Subcutaneous abdominal adipose tissue (tissue), 5 donors: ENCODE measurements at regions not wholly inside any gene's neighbourhood (a gene's known extent, or its start where the extent isn't known, plus 50 kb on each side); places are given as distances from the start of the nearest gene placed in this dataset.
A peak's percentile ranks its signal among the peaks of the same experiment; 100 is the strongest.
"Not testable (repeated sequence)": the region's sequence is repeated elsewhere in the genome, so short reads cannot be mapped to it uniquely, and the experiment has no call there.

Experiments
- H3K27ac ChIP-seq: one replicate; pipeline ENCODE4 v1.7.0; 2013; ENCODE audit warnings: low read depth, mild to moderate bottlenecking, inconsistent platforms, low read length, moderate library complexity
- H3K27me3 ChIP-seq, 5 donors: one replicate each; pipeline ENCODE4 v1.7.0; 2013; ENCODE audit warnings: low read length in 5 of 5, inconsistent platforms in 1 of 5; ENCODE audit not compliant: control insufficient read depth in 5 of 5, insufficient read depth in 4 of 5
- H3K36me3 ChIP-seq, 5 donors: one replicate each; pipeline ENCODE4 v1.7.0; 2013; ENCODE audit warnings: low read length in 5 of 5; ENCODE audit not compliant: control insufficient read depth in 5 of 5, insufficient read depth in 5 of 5
- H3K4me1 ChIP-seq, 5 donors: one replicate each; pipeline ENCODE4 v1.7.0; 2013; ENCODE audit warnings: low read length in 5 of 5, mild to moderate bottlenecking in 3 of 5, moderate library complexity in 1 of 5; ENCODE audit not compliant: control insufficient read depth in 5 of 5, insufficient read depth in 5 of 5
- H3K4me3 ChIP-seq, 5 donors: one replicate each; pipeline ENCODE4 v1.7.0; 2013; ENCODE audit warnings: low read length in 5 of 5, low read depth in 1 of 5
- H3K9ac ChIP-seq, 5 donors: one replicate each; pipeline ENCODE4 v1.7.0; 2013; ENCODE audit warnings: low read length in 5 of 5, mild to moderate bottlenecking in 4 of 5, moderate library complexity in 3 of 5
- H3K9me3 ChIP-seq, 5 donors: one replicate each; pipeline ENCODE4 v1.7.0; 2013; ENCODE audit warnings: low read length in 5 of 5; ENCODE audit not compliant: control insufficient read depth in 5 of 5
- donor health status: healthy.
- donor health status: healthy.
- donor health status: healthy.
- donor health status: healthy.
- donor health status: healthy.

DNA sequence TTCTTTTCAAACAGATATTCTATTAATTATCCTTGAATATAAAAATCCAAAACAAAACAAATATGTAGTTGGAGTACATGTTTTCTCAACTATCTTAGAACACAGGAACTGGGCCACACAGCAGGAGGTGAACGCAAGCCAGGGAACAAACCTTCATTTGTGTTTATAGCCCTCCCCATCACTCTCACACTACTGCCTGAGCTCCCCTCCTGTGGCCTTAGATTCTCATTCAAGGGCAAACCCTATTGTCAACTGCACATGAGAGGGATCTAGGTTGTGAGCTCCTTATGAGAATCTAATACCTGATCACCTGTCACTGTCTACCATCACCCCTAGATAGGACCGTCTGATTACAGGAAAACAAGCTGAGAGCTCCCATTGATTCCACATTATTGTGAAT is 427.1 kb upstream of the PRR20A start:
- H3K36me3 ChIP-seq: no peaks in the 10 kb centered on the region
- no peaks in the 10 kb centered on the region for H3K4me1 ChIP-seq
- H3K27ac ChIP-seq: no peak overlapping the region
- no peaks in the 10 kb centered on the region for H3K27me3 ChIP-seq
- H3K9me3 ChIP-seq: no peaks in the 10 kb centered on the region
- no peak overlapping the region for H3K9ac ChIP-seq
- H3K4me3 ChIP-seq: no peak overlapping the region

DNA sequence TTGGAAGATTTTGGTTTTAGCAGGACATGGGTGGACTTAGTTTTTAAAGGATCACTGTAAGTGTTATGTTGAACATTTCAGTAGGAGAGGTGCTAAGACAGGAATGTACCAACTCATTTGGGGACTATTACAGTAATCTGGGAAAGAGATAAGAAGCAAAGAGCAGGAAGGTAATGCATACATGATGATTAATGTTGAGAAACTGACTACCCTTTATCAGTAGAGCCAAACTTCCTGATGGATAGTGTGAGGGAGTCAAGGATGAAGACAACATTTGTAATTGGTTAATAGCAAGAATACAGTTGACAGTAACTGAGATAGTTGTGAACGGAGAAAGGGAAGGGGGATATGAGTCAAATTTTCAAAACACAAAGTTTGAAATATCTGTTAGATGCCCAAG is 421.9 kb upstream of the PRR20A start:
- no peaks in the 10 kb centered on the region for H3K27me3 ChIP-seq
- H3K9ac ChIP-seq: no peak overlapping the region
- H3K36me3 ChIP-seq: no peaks in the 10 kb centered on the region
- no peak overlapping the region for H3K4me3 ChIP-seq
- H3K4me1 ChIP-seq: no peaks in the 10 kb centered on the region
- H3K27ac ChIP-seq: no peak overlapping the region
- no peaks in the 10 kb centered on the region for H3K9me3 ChIP-seq

DNA sequence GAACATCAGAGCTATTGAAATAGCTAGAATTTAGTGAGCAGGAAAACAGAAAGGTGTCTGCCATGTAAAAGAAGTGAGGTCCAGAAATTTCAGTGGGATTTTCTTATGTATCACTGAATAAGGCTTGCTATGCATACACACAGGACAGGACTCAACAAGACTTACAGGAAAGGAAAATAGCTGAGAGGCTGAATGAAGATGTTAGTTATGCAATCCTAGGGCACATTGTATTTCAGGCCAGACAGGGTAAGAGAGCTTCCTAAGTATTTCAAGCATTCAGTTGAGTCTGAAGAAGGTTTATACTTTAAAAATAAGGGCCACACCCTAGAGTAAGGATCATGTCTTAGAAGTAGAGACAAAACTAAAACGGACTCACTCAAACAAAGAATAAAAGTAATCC is 419.9 kb upstream of the PRR20A start:
- H3K27me3 ChIP-seq: no peaks in the 10 kb centered on the region
- no peak overlapping the region for H3K27ac ChIP-seq
- no peaks in the 10 kb centered on the region for H3K9me3 ChIP-seq
- no peaks in the 10 kb centered on the region for H3K36me3 ChIP-seq
- no peaks in the 10 kb centered on the region for H3K4me1 ChIP-seq
- no peak overlapping the region for H3K4me3 ChIP-seq
- no peak overlapping the region for H3K9ac ChIP-seq

DNA sequence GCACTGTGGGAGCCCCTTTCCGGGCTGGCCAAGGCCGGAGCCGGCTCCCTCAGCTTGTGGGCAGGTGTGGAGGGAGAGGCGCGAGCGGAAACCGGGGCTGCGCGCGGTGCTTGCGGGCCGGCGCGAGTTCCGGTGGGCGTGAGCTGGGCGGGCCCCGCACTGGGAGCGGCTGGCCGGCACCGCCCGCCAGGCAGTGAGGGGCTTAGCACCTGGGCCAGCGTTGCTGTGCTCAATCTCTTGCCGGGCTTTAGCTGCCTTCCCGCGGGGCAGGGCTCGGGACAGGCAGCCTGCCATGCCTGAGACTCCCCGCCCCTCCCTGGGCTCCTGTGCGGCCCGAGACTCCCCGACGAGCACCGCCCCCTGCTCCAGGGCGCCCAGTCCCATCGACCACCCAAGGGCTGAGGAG is 405.2 kb upstream of the PRR20A start:
- no peaks in the 10 kb centered on the region for H3K4me1 ChIP-seq
- no peak overlapping the region for H3K4me3 ChIP-seq
- H3K9me3 ChIP-seq: no peaks in the 10 kb centered on the region
- H3K27me3 ChIP-seq: no peaks in the 10 kb centered on the region
- no peak overlapping the region for H3K9ac ChIP-seq
- no peaks in the 10 kb centered on the region for H3K36me3 ChIP-seq
- no peak overlapping the region for H3K27ac ChIP-seq

DNA sequence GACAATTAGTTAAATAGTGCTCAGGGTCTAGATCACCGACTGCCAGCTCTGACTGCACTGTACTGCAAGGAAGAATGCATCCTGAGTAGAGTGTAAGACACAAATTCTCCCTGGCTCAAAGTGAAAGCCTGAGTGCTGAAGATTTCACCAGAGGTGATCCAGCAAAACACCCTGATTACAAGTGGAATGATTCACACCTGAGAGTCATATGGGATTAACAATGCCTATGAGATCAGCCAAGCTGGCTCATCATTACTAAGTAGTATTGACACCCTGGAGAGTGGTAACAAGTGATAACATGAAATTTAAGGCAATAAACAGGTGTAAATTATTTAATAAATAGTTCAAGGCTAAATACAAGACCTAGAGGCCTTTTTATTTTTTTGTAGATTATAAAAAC is 403.8 kb upstream of the PRR20A start:
- Histone ChIP-seq H3K4me1 (no peaks in the 10 kb centered on the region), H3K4me3 (no peak overlapping the region), H3K9ac (no peak overlapping the region), H3K27ac (no peak overlapping the region), H3K36me3 (no peaks in the 10 kb centered on the region), H3K9me3 (no peaks in the 10 kb centered on the region), H3K27me3 (no peaks in the 10 kb centered on the region)

DNA sequence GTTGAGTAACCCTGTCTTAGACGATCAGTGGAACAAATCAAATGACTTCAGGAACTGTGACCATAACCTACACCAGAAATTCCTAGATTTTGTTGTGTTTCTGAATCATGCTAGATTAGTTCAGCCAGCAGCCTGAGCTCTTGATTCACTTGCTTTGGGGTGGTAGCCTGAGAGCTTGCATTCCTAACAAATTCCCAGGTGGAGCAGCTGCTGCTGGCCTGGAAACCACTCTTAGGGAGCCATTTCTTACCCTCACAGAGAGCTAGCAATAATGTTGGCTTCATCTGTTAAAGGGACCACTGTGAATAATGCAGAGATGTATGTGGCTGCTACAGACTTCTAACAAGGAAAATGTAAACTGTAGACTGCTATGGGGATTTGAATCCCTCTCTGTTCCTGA is 388.1 kb upstream of the PRR20A start:
- Histone ChIP-seq H3K27ac (no peak overlapping the region), H3K9me3 (no peaks in the 10 kb centered on the region), H3K4me1 (peaks cover 0 to 5% (median 4%) of the 10 kb centered on the region in 5 donors), H3K4me3 (no peak overlapping the region), H3K9ac (no peak overlapping the region), H3K36me3 (no peaks in the 10 kb centered on the region), H3K27me3 (no peaks in the 10 kb centered on the region)

DNA sequence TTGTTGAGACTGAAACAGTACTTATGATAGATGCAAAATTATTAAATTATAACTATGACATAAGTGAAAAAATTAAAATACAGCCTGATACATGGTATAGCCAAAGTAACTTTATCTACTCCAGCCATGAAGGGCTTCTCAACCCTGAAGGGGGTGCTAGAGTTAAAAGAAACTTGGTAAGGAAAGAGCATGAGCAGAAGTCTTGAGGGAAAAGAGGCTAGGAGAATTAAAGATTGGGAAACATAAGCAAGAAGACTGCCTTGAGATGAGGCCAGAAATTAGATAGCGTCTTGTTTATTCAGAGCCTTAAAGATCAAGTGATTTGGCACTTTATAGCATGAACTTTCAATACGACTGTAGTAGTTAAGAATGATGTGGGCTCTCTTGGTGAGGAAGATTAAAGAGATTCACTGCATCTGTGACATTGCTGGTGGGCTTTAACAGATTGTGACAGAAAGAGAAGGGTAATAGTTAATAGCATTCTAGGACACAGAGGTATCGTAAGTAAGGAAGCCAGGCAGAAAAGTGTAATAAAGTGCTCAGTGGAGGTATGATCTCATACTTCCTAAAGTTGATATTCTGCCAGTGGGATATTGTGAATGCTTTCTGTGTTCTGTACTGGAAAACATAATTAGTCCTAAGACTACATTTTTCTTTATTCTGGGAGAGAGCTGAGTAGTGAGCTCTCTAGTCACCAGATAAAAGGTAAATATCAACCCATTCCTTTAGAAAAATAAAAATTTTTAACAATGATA is 385.4 kb upstream of the PRR20A start:
- Histone ChIP-seq H3K4me1 (peaks cover 0 to 5% (median 4%) of the 10 kb centered on the region in 5 donors), H3K27ac (no peak overlapping the region), H3K27me3 (no peaks in the 10 kb centered on the region), H3K9ac (no peak overlapping the region), H3K36me3 (no peaks in the 10 kb centered on the region), H3K9me3 (peaks cover 0 to 3% (median 0%) of the 10 kb centered on the region in 5 donors), H3K4me3 (peak overlapping the region in 4 of 5 donors; percentile 14 to 55 (median 32))

DNA sequence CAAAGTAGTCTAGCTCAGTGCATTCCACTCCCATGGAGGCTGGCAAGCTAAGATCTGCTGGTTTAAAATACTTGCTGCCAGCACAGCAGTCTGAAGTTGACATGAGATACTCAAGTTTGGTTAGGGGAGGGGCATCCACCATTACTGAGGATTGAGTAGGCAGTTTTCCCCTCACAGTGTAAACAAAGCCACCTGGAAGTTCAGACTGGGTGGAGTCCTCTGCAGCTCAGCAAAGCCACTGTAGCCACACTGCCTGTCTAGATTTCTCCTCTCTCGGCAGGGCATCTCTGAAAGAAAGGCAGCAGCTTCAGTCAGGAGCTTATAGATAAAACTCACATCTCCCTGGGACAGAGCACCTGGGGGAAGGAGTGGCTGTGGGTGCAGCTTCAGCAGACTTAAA is 377.4 kb upstream of the PRR20A start:
- H3K9me3 ChIP-seq, H3K4me3 ChIP-seq, H3K9ac ChIP-seq: not testable (repeated sequence)

DNA sequence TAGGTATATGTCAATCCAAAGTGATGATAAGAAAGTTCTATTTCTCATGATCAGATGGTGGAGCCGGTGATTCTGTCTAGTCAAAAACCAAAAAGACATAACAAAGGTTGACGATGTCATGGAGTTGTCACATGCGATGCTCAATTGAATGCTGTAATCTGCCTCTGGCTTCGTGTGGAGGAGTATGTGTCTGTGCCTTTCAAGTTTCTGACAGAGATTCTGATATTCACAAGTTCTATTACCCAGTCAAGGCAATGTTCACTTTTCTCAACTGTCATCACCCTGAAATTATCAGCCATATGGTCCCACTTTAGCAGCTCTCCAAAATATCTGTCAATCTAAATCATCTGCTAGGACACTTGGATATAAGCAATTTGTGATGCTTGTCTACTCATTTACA is 367.6 kb upstream of the PRR20A start:
- Histone ChIP-seq H3K27ac (no peak overlapping the region), H3K27me3 (no peaks in the 10 kb centered on the region), H3K36me3 (no peaks in the 10 kb centered on the region), H3K4me1 (no peaks in the 10 kb centered on the region), H3K9ac (no peak overlapping the region), H3K9me3 (no peaks in the 10 kb centered on the region), H3K4me3 (no peak overlapping the region)

More for the DNA sequence above, 377.4 kb upstream of the PRR20A start:
- H3K4me1 ChIP-seq, H3K27me3 ChIP-seq, H3K27ac ChIP-seq, H3K36me3 ChIP-seq: not testable (repeated sequence)

DNA sequence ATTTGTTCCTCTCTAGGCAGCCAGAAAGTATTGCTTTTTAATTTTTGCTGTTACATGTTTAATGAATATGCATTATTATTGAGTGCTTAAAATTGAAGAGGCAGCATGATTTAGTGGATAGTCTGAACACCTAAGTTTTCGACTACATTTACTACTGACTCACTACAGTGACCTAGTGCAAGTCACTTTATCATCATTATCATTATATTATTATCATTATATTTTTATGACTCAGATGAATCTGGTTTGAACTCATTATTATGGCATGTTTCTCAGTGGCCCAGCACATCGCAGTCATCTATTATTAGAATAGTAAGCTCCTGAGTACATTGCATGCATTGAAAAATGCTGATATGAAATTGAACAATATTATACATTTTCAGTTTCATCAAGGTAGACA is 351.2 kb upstream of the PRR20A start:
- no peak overlapping the region for H3K4me3 ChIP-seq
- H3K36me3 ChIP-seq: no peaks in the 10 kb centered on the region
- H3K9ac ChIP-seq: no peak overlapping the region
- no peak overlapping the region for H3K27ac ChIP-seq
- H3K27me3 ChIP-seq: no peaks in the 10 kb centered on the region
- H3K9me3 ChIP-seq: no peaks in the 10 kb centered on the region
- H3K4me1 ChIP-seq: no peaks in the 10 kb centered on the region
